AG08395 (cell line): ENCODE measurements at regions not wholly inside any gene's neighbourhood (a gene's known extent, or its start where the extent isn't known, plus 50 kb on each side); places are given as distances from the start of the nearest gene placed in this dataset.
"Not testable (repeated sequence)": the region's sequence is repeated elsewhere in the genome, so short reads cannot be mapped to it uniquely, and the experiment has no call there.

ENCODE experiments used
- DNase-seq: peaks from one replicate; pipeline ENCODE4 v3.0.0; 2012; ENCODE audit warnings: mixed read lengths, low spot score

- not testable (repeated sequence) for DNase-seq
Measured at GRCh38 chr13:109702030-109702597, 84.3 kb downstream of the IRS2 start.

- DNase-seq, result peak; percentile 39
Measured at GRCh38 chr13:109700176-109700575, 86.2 kb downstream of the IRS2 start.

GRCh38 chr13:109699628-109700071 lies 86.7 kb downstream of the IRS2 start:
- no peak for DNase-seq

GRCh38 chr13:109698779-109699178 lies 87.6 kb downstream of the IRS2 start:
- DNase-seq, result peak; percentile 67

GRCh38 chr13:109697936-109698335 lies 88.4 kb downstream of the IRS2 start:
- DNase-seq, result no peak

GRCh38 chr13:109695402-109696190 lies 90.8 kb downstream of the IRS2 start:
- DNase-seq, result no peak

GRCh38 chr13:109694972-109695371 lies 91.4 kb downstream of the IRS2 start:
- no peak for DNase-seq

GRCh38 chr13:109693213-109693612 lies 93.2 kb downstream of the IRS2 start:
- no peak for DNase-seq

GRCh38 chr13:109691689-109692088 lies 94.7 kb downstream of the IRS2 start:
- no peak for DNase-seq

GRCh38 chr13:109687559-109688448 lies 98.6 kb downstream of the IRS2 start:
- DNase-seq, result no peak

- DNase-seq, result no peak
Measured at GRCh38 chr13:109685203-109685602, 101.2 kb downstream of the IRS2 start.

GRCh38 chr13:109684824-109685202 lies 101.6 kb downstream of the IRS2 start:
- DNase-seq, result no peak

- no peak for DNase-seq
Measured at GRCh38 chr13:109684084-109684823, 102.1 kb downstream of the IRS2 start.

GRCh38 chr13:109682534-109683244 lies 103.7 kb downstream of the IRS2 start:
- no peak for DNase-seq

- DNase-seq, result no peak
Measured at GRCh38 chr13:109680930-109681329, 105.5 kb downstream of the IRS2 start.

- DNase-seq, result no peak
Measured at GRCh38 chr13:109680288-109680687, 106.1 kb downstream of the IRS2 start.

- no peak for DNase-seq
Measured at GRCh38 chr13:109678459-109678858, 107.9 kb downstream of the IRS2 start.

GRCh38 chr13:109677206-109677605 lies 109.2 kb downstream of the IRS2 start:
- DNase-seq, result no peak

GRCh38 chr13:109673477-109673876 lies 112.9 kb downstream of the IRS2 start:
- no peak for DNase-seq

GRCh38 chr13:109672545-109672944 lies 113.8 kb downstream of the IRS2 start:
- DNase-seq, result peak; percentile 62

GRCh38 chr13:109671919-109672318 lies 114.5 kb downstream of the IRS2 start:
- no peak for DNase-seq
